CD4-positive, alpha-beta T cell treated with Interferon alpha-2 for 1 hour (primary cell): ENCODE measurements at regions not wholly inside any gene's neighbourhood (a gene's known extent, or its start where the extent isn't known, plus 50 kb on each side); places are given as distances from the start of the nearest gene placed in this dataset.
A peak's percentile ranks its signal among the peaks of the same experiment; 100 is the strongest.

Experiments
- DNase-seq, 2 donors: peaks; one replicate each; pipeline ENCODE4 v3.0.0-alpha.2; 2020 to 2022

DNA sequence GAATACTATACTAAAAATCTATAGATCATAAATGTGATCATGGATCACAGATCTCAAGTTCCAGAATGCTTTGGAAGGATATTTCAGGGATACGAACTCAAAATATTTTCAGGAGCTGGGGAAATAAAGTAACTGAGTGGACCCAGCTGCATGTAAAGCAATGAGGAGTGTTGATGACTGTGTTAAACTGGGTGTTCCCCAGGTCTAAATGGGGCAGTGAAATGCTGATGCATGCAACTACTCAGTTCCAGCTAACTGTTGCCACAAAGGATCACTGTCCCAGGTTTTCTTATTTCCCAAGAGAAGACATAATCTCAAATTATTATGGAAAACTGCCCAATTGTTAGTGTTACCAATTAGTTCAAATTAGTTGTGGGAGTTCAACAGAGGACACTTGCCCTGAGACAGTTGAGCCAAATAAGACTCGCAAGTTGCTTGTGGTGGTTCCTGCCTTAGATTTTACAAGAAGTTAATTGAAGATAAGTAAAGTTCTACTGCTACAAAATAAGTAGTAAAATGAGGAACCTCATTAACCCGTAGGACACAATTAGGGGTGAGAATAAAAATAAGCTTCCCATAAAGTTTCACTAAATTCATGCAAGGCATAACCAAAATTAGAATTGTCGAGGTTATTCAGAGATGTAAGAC lies 66.3 kb upstream of the IL12A start:
- no peak for DNase-seq

DNA sequence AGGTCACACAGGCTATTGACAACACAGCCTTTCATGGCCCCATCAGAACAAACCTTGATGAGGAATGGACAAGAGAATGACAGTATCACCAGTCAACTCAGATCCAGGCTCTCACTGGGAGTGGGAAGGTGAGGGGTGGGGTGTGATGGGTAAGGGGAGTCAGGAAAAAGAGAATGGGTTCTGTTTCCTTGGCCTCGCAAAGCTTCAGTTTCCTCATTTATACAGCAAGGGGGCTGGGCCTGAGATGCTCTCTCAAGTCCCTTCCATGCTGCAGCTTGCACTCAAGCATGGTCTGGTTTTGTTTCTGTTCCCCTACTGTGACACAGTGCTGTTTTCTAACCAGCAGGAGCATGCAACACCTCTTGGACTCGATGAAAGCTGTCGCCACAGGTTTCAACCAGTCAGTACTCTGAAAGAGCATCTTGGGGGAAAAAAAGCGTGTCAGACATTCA lies 65.7 kb upstream of the IL12A start:
- DNase-seq, result peak in 1 of 2 donors; percentile 35

DNA sequence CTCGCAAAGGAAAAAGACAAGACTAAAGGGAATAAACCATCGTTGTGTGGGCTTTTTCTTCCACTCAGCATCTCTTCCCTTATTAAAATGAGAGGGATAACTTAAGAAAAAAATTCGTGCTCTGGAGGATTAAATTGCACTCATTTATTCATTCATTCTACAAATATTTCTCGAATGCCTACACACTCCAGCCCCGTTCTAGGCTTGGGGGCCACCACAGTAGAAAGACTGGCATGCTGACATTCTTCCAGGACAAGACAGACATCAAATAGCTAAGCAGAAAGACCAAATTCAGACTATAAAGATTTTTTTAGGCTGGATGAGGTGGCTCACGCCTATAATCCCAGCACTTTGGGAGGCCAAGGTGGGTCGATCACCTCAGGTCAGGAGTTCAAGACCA lies 65.3 kb upstream of the IL12A start:
- no peak for DNase-seq

DNA sequence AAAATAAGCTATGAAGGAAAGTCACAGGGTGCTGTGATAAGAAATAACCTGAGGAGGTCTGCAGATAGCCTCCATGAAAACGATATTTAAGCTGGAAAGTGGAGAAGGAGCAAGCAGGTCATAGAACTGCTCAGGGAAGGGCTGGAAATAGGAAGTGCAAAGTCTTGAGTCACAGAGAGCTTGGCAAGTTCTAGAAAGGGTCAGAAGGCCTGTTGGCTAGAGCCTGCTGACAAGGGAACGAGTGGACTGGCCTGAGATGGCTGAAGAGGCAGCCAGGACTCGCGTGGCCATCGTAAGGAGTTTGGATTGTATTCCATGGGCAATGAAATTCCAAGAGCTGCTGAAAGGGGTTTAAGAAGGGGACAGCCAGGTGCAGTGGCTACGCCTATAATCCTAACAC lies 64.7 kb upstream of the IL12A start:
- peak in 1 of 2 donors; percentile 5 for DNase-seq

DNA sequence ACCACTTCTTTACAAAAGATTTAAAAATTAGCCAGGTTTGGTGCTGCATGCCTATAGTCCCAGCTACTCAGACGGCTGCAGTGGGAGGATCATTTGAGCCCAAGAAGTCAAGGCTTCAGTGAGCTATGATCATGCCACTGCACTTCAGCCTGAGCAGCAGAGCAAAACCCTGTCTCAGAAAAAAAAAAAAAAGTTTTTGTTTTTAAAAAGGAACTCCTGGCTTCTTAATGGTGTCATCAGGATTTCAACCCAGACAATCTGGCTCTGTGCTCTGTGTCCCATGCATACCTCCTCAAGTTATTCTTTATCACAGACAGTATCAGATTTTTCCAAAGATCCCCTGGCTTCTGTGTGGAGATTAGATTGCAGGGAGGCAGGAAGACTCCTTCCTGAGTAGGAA lies 64.2 kb upstream of the IL12A start:
- DNase-seq, result no peak

DNA sequence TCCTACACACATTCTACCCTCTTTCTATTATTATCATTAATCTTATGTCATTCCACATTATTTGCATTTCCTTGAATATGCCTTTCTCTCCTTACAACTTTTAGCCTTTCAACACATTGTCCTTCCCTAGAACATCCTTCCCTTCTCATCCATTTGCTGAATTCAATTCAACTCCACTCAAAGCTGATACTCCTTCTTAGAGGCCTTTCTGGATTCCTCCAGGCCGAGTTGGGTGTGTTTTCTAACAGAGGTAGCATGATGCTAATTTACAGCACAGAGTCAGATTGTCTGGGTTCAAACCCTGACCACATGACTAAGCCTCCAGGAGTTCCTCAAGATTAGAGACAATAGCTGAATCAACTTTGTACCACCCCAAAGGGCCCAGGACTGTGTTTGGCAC lies 63.4 kb upstream of the IL12A start:
- no peak for DNase-seq

DNA sequence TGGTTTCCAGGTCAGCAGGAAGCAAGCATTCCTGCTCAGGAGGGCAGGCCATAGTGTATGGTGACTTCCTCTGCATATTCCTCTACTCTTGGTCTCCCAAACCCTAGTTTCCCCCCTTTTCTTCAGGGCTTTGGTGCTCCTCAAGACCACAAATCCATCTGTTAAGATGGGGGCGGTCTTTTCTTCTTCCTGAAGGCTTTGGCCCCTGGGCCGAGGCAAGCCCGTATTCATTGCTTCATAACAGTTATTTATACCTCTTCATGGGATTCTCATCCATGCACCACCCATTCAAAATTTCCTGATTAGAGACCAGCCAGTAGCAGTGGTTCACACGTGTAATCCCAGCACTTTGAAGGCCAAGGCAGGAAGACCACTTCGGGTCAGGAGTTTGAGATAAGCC lies 62.1 kb upstream of the IL12A start:
- DNase-seq, result no peak

DNA sequence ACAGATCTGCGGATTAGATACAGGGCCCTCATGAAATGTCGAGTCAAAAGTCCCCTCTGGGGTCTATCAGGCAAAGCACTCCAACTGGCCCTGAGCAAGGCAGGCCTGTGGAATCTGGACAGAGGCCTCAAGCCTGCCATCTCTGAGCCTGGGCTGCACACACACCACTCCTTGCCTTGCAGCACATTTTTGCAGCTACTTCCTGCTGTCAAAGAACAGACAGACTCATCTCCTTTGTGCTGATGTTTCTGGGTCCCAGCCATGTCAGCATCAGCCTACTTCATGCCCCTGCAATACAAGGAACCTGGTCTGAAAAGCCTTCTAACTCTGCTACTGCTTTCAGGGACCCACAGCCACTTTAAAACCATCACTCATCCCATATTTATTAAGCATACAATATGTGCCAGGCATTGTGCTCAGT lies 60.6 kb upstream of the IL12A start:
- DNase-seq, result no peak

DNA sequence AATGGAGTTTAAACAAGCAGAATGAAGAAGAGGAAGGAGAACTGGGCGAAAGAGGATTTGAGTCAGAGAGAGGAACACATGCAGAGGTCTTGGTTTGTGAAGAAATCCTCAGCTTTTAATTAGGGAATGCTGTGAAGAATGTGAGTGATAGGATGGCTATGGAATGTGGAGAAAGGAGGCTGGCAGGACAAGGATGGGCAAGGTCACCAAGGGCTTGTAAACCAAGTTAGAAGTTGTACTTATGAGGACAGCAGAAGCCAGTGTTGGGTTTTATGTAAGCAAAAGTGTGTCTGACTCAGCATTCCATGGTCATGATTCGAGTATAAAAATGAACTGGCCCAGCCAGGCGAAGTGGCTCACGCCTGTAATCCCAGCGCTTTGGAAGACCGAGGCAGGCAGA lies 60.0 kb upstream of the IL12A start:
- no peak for DNase-seq

DNA sequence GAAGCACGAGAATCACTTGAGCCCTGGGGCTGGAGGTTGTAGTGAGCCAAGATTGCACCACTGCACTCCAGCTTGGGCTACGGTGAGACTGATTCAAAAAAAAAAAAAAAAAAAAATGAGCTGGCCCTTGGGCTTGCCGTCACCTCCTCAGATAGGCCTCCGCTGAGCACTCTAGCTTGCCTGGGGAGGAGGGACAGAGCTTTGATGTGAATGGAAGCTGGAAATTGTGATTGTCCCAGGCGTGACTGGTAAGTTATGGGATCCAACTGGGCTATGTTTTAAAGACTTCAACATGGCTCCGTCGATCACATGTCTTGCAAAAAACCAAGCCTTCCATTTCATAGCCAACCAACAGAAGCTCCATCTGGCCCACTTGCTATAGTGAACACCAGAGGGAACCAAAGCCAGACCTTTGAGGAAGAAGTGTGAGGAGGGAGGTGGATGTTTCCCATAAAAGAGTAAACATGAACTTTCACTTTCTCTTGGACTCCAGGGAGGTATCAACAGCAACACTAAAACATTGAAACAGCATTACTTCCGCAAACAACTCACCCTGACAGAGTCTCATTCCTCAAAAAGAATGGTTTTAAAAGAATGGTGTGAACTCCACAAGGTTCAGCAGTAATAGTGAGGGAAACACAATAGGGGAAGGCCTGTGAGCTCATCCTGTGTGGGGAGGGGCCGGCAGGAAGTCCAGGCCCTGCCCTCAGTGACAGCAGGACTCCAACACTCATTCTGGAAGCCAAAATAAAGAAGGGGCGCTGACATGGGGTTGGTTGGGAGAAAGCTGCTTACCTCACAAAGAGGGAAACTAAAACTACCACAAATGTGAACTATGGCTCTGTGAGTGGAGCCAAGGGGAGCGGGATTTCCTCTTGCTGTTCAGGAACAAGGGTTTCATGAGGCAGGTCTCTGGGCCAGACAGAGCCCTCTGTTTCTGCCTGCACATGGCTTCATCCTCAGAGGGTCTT lies 59.2 kb upstream of the IL12A start:
- DNase-seq, result peak; percentile 31 to 56

DNA sequence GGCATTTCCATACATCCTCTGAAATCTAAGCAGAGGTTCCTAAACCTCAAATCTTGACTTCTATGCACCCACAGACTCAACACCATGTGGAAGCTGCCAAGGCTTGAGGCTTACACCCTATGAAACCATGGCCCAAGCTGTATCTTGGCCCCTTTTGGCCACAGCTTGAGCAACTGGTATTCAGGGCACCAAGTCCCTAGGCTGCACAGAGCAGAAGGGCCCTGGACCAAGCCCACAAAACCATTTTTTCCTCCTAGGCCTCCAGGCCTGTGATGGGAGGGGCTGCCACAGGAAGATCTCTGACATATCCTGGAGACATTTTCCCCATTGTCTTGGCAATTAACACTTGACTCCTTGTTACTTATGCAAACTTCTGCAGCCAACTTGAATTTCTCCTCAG lies 54.4 kb upstream of the IL12A start:
- no peak for DNase-seq

DNA sequence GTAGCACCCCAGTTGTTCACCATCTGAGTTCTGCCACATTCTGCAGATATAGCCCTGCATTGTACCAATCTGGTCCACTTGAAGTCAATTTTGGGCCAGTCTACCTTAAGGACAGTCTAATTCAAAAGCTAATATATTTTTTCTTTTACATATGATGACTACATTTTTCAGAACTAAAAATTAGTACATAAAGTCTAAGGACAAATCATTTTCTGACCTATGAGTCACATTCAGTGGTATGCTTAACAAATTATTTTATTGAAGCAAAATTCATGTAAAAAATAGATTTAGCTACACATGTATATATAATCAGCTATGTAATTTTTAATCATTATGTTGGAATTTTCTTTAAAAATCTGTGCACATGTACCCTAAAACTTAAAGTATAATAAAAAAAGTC lies 52.1 kb upstream of the IL12A start:
- no peak for DNase-seq

DNA sequence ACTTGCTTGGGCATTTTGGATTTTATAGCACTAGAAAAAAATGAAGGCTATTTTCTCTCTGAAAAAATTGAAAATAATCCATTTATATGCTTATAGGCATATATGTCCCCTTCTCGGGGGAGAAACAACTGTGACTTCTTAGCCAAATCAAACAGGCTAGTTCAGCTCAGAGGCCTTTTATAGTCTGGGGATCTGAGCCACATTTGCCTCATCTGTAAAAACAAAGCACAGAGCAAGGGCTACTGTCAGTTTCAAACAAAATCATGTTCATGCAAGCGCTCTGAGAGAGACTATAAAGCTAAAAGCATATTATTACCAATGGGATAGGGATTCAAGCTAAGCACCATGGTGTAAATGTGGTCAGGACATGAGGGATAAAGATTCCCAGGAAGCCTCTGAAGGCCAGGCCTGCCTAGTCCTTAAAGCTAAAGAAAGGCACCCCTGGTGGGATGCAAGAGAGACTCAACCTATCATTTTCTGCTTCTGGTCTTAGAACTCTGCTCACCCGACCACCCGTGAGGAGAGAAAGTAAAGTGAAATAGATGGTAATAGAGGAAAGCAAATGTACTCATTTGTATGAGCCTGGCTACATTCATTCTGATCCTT lies 51.0 kb upstream of the IL12A start:
- DNase-seq, result no peak

DNA sequence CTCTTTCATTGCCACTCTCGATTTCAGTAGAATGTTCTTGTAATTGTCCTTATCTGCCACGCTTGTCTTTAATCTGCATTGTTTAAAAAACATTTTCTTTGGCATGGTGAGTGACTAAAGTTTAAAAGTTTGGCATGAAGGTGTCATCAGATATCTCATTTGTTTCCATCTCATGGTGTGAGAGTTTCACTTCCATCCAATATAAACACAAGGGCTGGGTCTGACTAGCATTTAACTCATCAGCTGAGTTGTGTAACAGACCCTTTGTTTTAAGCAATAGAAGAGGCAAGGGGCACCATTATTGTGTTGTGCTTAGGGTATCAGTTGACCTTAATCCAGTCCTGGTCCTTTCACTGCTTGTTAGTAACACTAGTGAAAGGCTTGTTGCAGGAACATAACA lies 49.9 kb upstream of the IL12A start:
- no peak for DNase-seq
